Ishikawa (cell line): ENCODE measurements at regions not wholly inside any gene's neighbourhood (a gene's known extent, or its start where the extent isn't known, plus 50 kb on each side); places are given as distances from the start of the nearest gene placed in this dataset.

Experiments used
- CEBPB ChIP-seq: IDR thresholded peaks from 2 replicates; pipeline ENCODE4 v1.6.1; 2012
- CREB1 ChIP-seq: IDR thresholded peaks from 2 replicates; pipeline ENCODE4 v1.6.1; 2012; ENCODE audit warnings: low read depth
- EGR1 ChIP-seq: IDR thresholded peaks from 2 replicates; pipeline ENCODE4 v1.6.1; 2012
- EP300 ChIP-seq: IDR thresholded peaks from 2 replicates; pipeline ENCODE4 v1.6.1; 2012; ENCODE audit warnings: borderline replicate concordance
- FOXM1 ChIP-seq: IDR thresholded peaks from 2 replicates; pipeline ENCODE4 v1.6.1; 2012; ENCODE audit warnings: low read depth, borderline replicate concordance
- NFIC ChIP-seq: IDR thresholded peaks from 2 replicates; pipeline ENCODE4 v1.6.1; 2012
- RAD21 ChIP-seq: IDR thresholded peaks from 2 replicates; pipeline ENCODE4 v1.6.1; 2012; ENCODE audit warnings: low read depth
- REST ChIP-seq: IDR thresholded peaks from 2 replicates; pipeline ENCODE4 v1.6.1; 2012; ENCODE audit warnings: low read depth, mild to moderate bottlenecking
- TAF1 ChIP-seq: IDR thresholded peaks from 2 replicates; pipeline ENCODE4 v1.6.1; 2012; ENCODE audit warnings: low read depth, mild to moderate bottlenecking
- TCF12 ChIP-seq: IDR thresholded peaks from 2 replicates; pipeline ENCODE4 v1.6.1; 2012; ENCODE audit warnings: low read depth
- TEAD4 ChIP-seq: IDR thresholded peaks from 2 replicates; pipeline ENCODE4 v1.6.1; 2012
- YY1 ChIP-seq: IDR thresholded peaks from 2 replicates; pipeline ENCODE4 v1.6.1; 2012; ENCODE audit warnings: low read depth
- ZBTB7A ChIP-seq: IDR thresholded peaks from 2 replicates; pipeline ENCODE4 v1.6.1; 2012; ENCODE audit warnings: low read depth
- TF ChIP-seq, protein P1 (sequence below): IDR thresholded peaks from 2 replicates; pipeline ENCODE4 v1.6.1; 2012
- TF ChIP-seq, protein P2 (sequence below): IDR thresholded peaks from 2 replicates; pipeline ENCODE4 v1.6.1; 2012

DNA sequence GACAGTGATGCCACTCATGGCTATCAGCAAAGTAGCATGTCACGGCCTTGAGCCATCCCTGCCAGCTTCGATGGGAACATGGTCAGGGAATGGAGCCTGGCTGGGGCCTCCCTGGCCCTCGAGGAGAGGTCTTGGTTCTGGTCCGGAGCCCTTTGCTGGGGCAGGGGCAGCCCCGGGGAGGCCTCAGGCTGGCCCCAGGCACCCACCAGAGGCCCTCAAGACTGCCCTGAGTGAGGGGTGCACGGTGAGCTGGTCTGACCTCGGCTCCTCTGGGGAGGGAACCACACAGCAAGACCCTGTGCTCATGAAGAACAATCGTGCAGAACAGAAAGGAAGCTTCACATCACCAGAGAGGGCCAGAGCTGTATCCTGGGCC, 75.2 kb upstream of the OTOS start:
- TF ChIP-seq ZBTB7A (no peak), NFIC (no peak), CREB1 (no peak), EP300 (no peak), REST (no peak), EGR1 (no peak), CEBPB (no peak), TAF1 (no peak), RAD21 (no peak), TEAD4 (no peak), YY1 (no peak), TCF12 (no peak)
- TF ChIP-seq, protein P1, sequence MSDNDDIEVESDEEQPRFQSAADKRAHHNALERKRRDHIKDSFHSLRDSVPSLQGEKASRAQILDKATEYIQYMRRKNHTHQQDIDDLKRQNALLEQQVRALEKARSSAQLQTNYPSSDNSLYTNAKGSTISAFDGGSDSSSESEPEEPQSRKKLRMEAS: no peak
- TF ChIP-seq, protein P2, sequence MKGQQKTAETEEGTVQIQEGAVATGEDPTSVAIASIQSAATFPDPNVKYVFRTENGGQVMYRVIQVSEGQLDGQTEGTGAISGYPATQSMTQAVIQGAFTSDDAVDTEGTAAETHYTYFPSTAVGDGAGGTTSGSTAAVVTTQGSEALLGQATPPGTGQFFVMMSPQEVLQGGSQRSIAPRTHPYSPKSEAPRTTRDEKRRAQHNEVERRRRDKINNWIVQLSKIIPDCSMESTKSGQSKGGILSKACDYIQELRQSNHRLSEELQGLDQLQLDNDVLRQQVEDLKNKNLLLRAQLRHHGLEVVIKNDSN: no peak

DNA sequence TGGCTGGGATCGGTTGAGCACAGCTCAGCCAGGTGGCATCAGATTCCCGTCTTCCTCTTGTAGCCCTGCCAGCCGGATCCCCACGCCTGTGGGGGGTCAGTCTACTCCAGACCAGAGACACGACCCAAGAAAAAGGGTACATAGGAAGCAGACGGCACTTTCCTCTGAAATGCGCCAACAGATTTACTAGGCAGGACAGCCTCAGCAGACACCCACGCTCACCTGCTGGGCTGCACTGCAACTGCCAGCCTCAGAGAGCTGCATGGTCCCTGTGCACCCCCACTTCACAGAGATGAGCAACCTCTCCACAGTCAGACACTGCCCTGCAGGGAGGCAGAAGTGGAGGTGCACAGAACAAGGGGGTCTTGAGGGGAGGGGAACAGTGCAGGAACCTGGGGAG, 75.7 kb upstream of the OTOS start:
- TF ChIP-seq EP300 (no peak), TAF1 (no peak), CEBPB (no peak)

- TF ChIP-seq, protein P2: no peak
- TF ChIP-seq EGR1 (peak; percentile 97), TEAD4 (0 out of 2 replicates have a peak, but pooled peaks have one; percentile 17)
Measured at GRCh38 chr2:240217431-240218301, 77.2 kb upstream of the OTOS start.

- TF ChIP-seq CREB1: no peak
- TF ChIP-seq TEAD4: no peak
- TF ChIP-seq EGR1: no peak
Measured at GRCh38 chr2:240219208-240219890, 78.9 kb upstream of the OTOS start.

DNA sequence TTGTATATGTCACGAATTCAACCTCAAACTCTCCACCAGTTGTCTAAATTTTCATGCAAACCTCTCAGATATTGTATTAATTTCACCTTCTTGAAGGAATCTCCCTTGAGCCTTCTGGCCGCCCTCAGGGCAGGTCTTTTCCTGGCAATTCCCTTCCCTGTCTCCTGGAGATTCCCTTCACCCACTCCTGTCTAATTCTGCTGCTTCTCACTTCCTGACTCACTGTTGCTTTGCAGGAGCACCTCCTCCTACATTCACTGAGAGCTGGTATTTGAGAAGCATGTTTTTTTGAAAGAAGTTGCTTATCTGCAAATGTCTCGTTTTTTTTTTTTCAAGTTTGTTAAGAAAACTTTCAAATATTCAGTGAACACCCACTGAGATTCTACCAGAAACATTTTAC, 79.9 kb upstream of the OTOS start:
- TF ChIP-seq, protein P1: no peak
- TF ChIP-seq TCF12: no peak
- no peak for TF ChIP-seq CEBPB
- TF ChIP-seq EGR1: no peak
- no peak for TF ChIP-seq ZBTB7A
- no peak for TF ChIP-seq YY1
- TF ChIP-seq EP300: no peak
- TF ChIP-seq TEAD4: no peak
- no peak for TF ChIP-seq FOXM1
- no peak for TF ChIP-seq RAD21
- no peak for TF ChIP-seq NFIC
- no peak for TF ChIP-seq TAF1
- TF ChIP-seq, protein P2: no peak

- TF ChIP-seq CREB1 (no peak), TCF12 (no peak), EGR1 (no peak), TAF1 (no peak), FOXM1 (no peak), TEAD4 (no peak), RAD21 (no peak), CEBPB (no peak), YY1 (no peak), ZBTB7A (no peak), EP300 (no peak), NFIC (no peak)
- TF ChIP-seq, protein P2: no peak
- TF ChIP-seq, protein P1: no peak
Measured at GRCh38 chr2:240223631-240224030, 83.2 kb upstream of the OTOS start.
